Endothelial cell of umbilical vein (primary cell): ENCODE measurements at regions not wholly inside any gene's neighbourhood (a gene's known extent, or its start where the extent isn't known, plus 50 kb on each side); places are given as distances from the start of the nearest gene placed in this dataset.

ENCODE experiments used
- BruUV-seq: library from RNA; stranded (reverse); fragments of 400-500 nt; replicated peaks from 2 replicates; lab custom pipeline; 2021; lab: Mats Ljungman, UMichigan
- CTCF ChIA-PET: fragments of 300-600, 350-600 bp; sonication (Branson Sonifier 250); formaldehyde crosslinking; loops from one replicate; lab custom pipeline; 2021; ENCODE audit warnings: antibody characterized with exemption, inconsistent platforms; lab: Charles Lee
- POLR2A ChIA-PET: fragments of 300-600, 350-600 bp; sonication (Branson Sonifier 250); formaldehyde crosslinking; loops from one replicate; lab custom pipeline; 2021; ENCODE audit warnings: antibody characterized with exemption, inconsistent platforms; lab: Charles Lee
- DNase-seq: peaks from one replicate; pipeline ENCODE4 v3.0.0-alpha.2; 2011; ENCODE audit warnings: low read depth, low spot score
- FAIRE-seq: peaks from 2 replicates; lab custom pipeline; 2011; peaks lifted over from hg19 to GRCh38; lab: Jason Lieb, UNC
- H2AFZ ChIP-seq: 2 replicates; pipeline ENCODE4 v1.6.0; 2012; ENCODE audit warnings: low read depth, low read length, control low read depth, inconsistent platforms
- H3K27ac ChIP-seq: 2 replicates; pipeline ENCODE4 v1.5.1; 2011; ENCODE audit warnings: low read depth, mild to moderate bottlenecking, control low read depth, low read length, moderate library complexity; ENCODE audit not compliant: insufficient read depth
- H3K27me3 ChIP-seq, 2 experiments: 2 replicates each; pipeline versions ENCODE4 v1.6.0 to v1.6.1; 2011; ENCODE audit warnings: low read length in 2 of 2, mixed read lengths in 1 of 2; ENCODE audit not compliant: control insufficient read depth in 2 of 2, insufficient read depth in 2 of 2
- H3K36me3 ChIP-seq, 2 experiments: 2 replicates in 1 of 2; 3 replicates in 1 of 2; pipeline ENCODE4 v1.5.1; 2011; ENCODE audit warnings: low read length in 2 of 2, mild to moderate bottlenecking in 1 of 2, moderate library complexity in 1 of 2; ENCODE audit not compliant: control insufficient read depth in 2 of 2, insufficient read depth in 2 of 2; ENCODE audit errors: extremely low read depth in 1 of 2
- H3K4me1 ChIP-seq: 3 replicates; pipeline ENCODE4 v1.5.1; 2011; ENCODE audit warnings: mild to moderate bottlenecking, low read length; ENCODE audit not compliant: control insufficient read depth, insufficient read depth; ENCODE audit errors: extremely low read depth
- H3K4me2 ChIP-seq: 2 replicates; pipeline ENCODE4 v1.6.1; 2011; ENCODE audit warnings: low read length, control low read depth, mixed read lengths; ENCODE audit not compliant: insufficient read depth
- H3K4me3 ChIP-seq, 3 experiments: fragments of 200-600 bp in 1 of 3; sonication (generic), shearing (Covaris generic) in 1 of 3; replicated peaks in 1 of 3; 2 replicates each; pipeline ENCODE4 v1.5.1; 2011 to 2016; ENCODE audit warnings: control low read depth in 3 of 3, low read length in 3 of 3, mild to moderate bottlenecking in 2 of 3, inconsistent platforms in 1 of 3, low read depth in 1 of 3, moderate library complexity in 1 of 3; ENCODE audit not compliant: insufficient read depth in 1 of 3
- H3K79me2 ChIP-seq: 2 replicates; pipeline ENCODE4 v1.6.0; 2012; ENCODE audit warnings: low read length, inconsistent platforms; ENCODE audit not compliant: control insufficient read depth, insufficient read depth
- H3K9ac ChIP-seq: replicated peaks from 2 replicates; pipeline ENCODE3; 2011; ENCODE audit warnings: low read length, control low read depth; ENCODE audit not compliant: insufficient read depth; ENCODE audit errors: extremely low read depth
- H3K9me1 ChIP-seq: replicated peaks from 3 replicates; pipeline ENCODE4 v1.6.0; 2011; ENCODE audit warnings: mild to moderate bottlenecking, low read length; ENCODE audit not compliant: control insufficient read depth, insufficient read depth; ENCODE audit errors: extremely low read depth
- H3K9me3 ChIP-seq: replicated peaks from 2 replicates; pipeline ENCODE4 v1.5.1; 2012; ENCODE audit warnings: low read length, inconsistent platforms; ENCODE audit not compliant: control insufficient read depth, insufficient read depth
- H4K20me1 ChIP-seq: replicated peaks from 2 replicates; pipeline ENCODE3; 2011; ENCODE audit warnings: mild to moderate bottlenecking, low read length; ENCODE audit not compliant: control insufficient read depth, insufficient read depth; ENCODE audit errors: extremely low read depth
- CTCF ChIP-seq, 2 donors: IDR thresholded peaks; 1 replicate in 1 of 2; 2 replicates in 1 of 2; pipeline ENCODE4 v1.5.1; 2011; ENCODE audit warnings: low read length in 2 of 2, mild to moderate bottlenecking in 2 of 2, moderate library complexity in 2 of 2, control low read depth in 1 of 2, inconsistent platforms in 1 of 2, low read depth in 1 of 2; ENCODE audit not compliant: insufficient read depth in 1 of 2; ENCODE audit errors: extremely low read depth in 1 of 2
- EZH2 ChIP-seq: IDR thresholded peaks from 2 replicates; pipeline ENCODE4 v1.6.1; 2012; ENCODE audit warnings: borderline replicate concordance, low read depth, mild to moderate bottlenecking, moderate library complexity, low read length, inconsistent platforms; ENCODE audit not compliant: severe bottlenecking
- FOS ChIP-seq: IDR thresholded peaks from 2 replicates; pipeline ENCODE4 v1.6.1; 2011; ENCODE audit warnings: mild to moderate bottlenecking, low read length, moderate library complexity, borderline replicate concordance; ENCODE audit not compliant: insufficient read depth
- GATA2 ChIP-seq: IDR thresholded peaks from 2 replicates; pipeline ENCODE4 v1.7.0; 2011; ENCODE audit warnings: low read depth, mild to moderate bottlenecking, moderate library complexity, mixed read lengths, low read length; ENCODE audit not compliant: insufficient read length, insufficient read depth
- JUN ChIP-seq: IDR thresholded peaks from 2 replicates; pipeline ENCODE4 v1.6.1; 2011; ENCODE audit warnings: borderline replicate concordance, low read depth; ENCODE audit not compliant: insufficient read length, insufficient read depth
- MAX ChIP-seq: IDR thresholded peaks from 2 replicates; pipeline ENCODE4 v1.6.1; 2011; ENCODE audit not compliant: insufficient read depth, insufficient read length
- MYC ChIP-seq: IDR thresholded peaks from one replicate; pipeline ENCODE4 v1.6.1; 2011; ENCODE audit warnings: mild to moderate bottlenecking, low read depth, low read length
- POLR2A ChIP-seq: IDR thresholded peaks from 2 replicates; pipeline ENCODE4 v1.6.1; 2012; ENCODE audit warnings: low read depth, mild to moderate bottlenecking, control low read depth, low read length
- POLR2AphosphoS5 ChIP-seq: IDR thresholded peaks from 2 replicates; pipeline ENCODE4 v1.6.1; 2012; ENCODE audit warnings: low read depth, mild to moderate bottlenecking, control low read depth, low read length, moderate library complexity; ENCODE audit not compliant: insufficient read depth
- dilution Hi-C: fragments of 300-500 bp; cut with MboI; formaldehyde crosslinking; loops from one replicate; pipeline ENCODE4 v1.15.0; 2019; ENCODE audit warnings: low sequenced_read_pairs; ENCODE audit not compliant: extremely low pct_ligation_motif_present
- intact Hi-C: fragments of 100-400 bp; cut with micrococcal nuclease; formaldehyde crosslinking; loops from one replicate; pipeline ENCODE4 v1.10.0; 2022

- no peaks in the 10 kb centered on the region for H3K36me3 ChIP-seq
- H3K4me2 ChIP-seq = peak overlapping the region; percentile 41
- no peak overlapping the region for H3K4me3 ChIP-seq
- H4K20me1 ChIP-seq = no peaks in the 10 kb centered on the region
- no peaks in the 10 kb centered on the region for H3K9me3 ChIP-seq
- no peaks in the 10 kb centered on the region for H3K9me1 ChIP-seq
- H2AFZ ChIP-seq = no peak overlapping the region
- FAIRE-seq = no peak
- ChIA-PET POLR2A (interaction anchor here (0.6 to 0.8 kb wide), 2 partner anchors 55 to 234 kb away, joined by 3 read pairs; no protein-coding TSS in a partner anchor), CTCF (interaction anchor here (1.0 to 2.9 kb wide), 13 partner anchors 13 to 226 kb away, joined by 3 to 11 read pairs (median 4); no protein-coding TSS in a partner anchor)
- BruUV-seq = TSS peak; percentile 79
- intact Hi-C loops (loop anchor here (1.0 to 2.0 kb wide), 12 partner anchors 14 to 300 kb away; no protein-coding TSS in a partner anchor), dilution Hi-C loops (loop anchor here (10.0 to 25.0 kb wide), 2 partner anchors 54 to 119 kb away; partner anchors contain the start of gene NCOR2)
- no peaks in the 10 kb centered on the region for H3K27me3 ChIP-seq
- peak; percentile 54 for TF ChIP-seq POLR2A
- no peak for TF ChIP-seq MYC
- TF ChIP-seq GATA2 = peak; percentile 11
- no peak for TF ChIP-seq EZH2
- peak; percentile 99 for TF ChIP-seq FOS
- peak; percentile 88 for TF ChIP-seq JUN
- TF ChIP-seq CTCF (IDR thresholded peaks at IDR 0.05; ENCODE audit: extremely low read depth in 1 of 2, insufficient read depth in 1 of 2, low read depth in 1 of 2, low read length in 2 of 2) = peak; percentile 28 to 39
- TF ChIP-seq POLR2AphosphoS5 = peak; percentile 94
- TF ChIP-seq MAX = no peak
- H3K27ac ChIP-seq = peak overlapping the region; percentile 98
- H3K4me1 ChIP-seq = peaks cover 41% of the 10 kb centered on the region
- peak; percentile 94 for DNase-seq
- peak overlapping the region; percentile 80 for H3K9ac ChIP-seq
- H3K79me2 ChIP-seq = no peaks in the 10 kb centered on the region
Observed at GRCh38 chr12:124680863-124681778, 113.7 kb upstream of the NCOR2 start.
